Central memory CD8-positive, alpha-beta T cell (primary cell): ENCODE measurements at regions not wholly inside any gene's neighbourhood (a gene's known extent, or its start where the extent isn't known, plus 50 kb on each side); places are given as distances from the start of the nearest gene placed in this dataset.

Experiments
- ATAC-seq: fragments of 150-1000 bp; cut with Tn5 transposase; replicated peaks from 2 replicates; pipeline ENCODE4 v1.10.0; 2022; ENCODE audit warnings: mild to moderate bottlenecking, moderate FRiP score, moderate number of reproducible peaks; ENCODE audit not compliant: poor library complexity, severe bottlenecking; ENCODE audit errors: extremely low read depth
- DNase-seq, 2 donors: peaks; one replicate each; pipeline ENCODE4 v3.0.0; 2021; ENCODE audit warnings: low spot score in 2 of 2
- H3K27ac Mint-ChIP-seq: one replicate; pipeline ENCODE4 v1.8.0; 2022; ENCODE audit warnings: low read depth, mild to moderate bottlenecking, moderate library complexity, mixed read lengths
- H3K27me3 Mint-ChIP-seq: one replicate; pipeline ENCODE4 v1.8.0; 2022; ENCODE audit warnings: mixed read lengths
- H3K36me3 Mint-ChIP-seq: one replicate; pipeline ENCODE4 v1.8.0; 2022; ENCODE audit warnings: mild to moderate bottlenecking, moderate library complexity, mixed read lengths; ENCODE audit not compliant: insufficient read depth
- H3K4me1 Mint-ChIP-seq: one replicate; pipeline ENCODE4 v1.8.0; 2022; ENCODE audit warnings: mixed read lengths
- H3K4me3 Mint-ChIP-seq: one replicate; pipeline ENCODE4 v1.8.0; 2022; ENCODE audit warnings: mild to moderate bottlenecking, moderate library complexity, mixed read lengths
- H3K9me3 Mint-ChIP-seq: one replicate; pipeline ENCODE4 v1.8.0; 2022; ENCODE audit warnings: mixed read lengths

DNA sequence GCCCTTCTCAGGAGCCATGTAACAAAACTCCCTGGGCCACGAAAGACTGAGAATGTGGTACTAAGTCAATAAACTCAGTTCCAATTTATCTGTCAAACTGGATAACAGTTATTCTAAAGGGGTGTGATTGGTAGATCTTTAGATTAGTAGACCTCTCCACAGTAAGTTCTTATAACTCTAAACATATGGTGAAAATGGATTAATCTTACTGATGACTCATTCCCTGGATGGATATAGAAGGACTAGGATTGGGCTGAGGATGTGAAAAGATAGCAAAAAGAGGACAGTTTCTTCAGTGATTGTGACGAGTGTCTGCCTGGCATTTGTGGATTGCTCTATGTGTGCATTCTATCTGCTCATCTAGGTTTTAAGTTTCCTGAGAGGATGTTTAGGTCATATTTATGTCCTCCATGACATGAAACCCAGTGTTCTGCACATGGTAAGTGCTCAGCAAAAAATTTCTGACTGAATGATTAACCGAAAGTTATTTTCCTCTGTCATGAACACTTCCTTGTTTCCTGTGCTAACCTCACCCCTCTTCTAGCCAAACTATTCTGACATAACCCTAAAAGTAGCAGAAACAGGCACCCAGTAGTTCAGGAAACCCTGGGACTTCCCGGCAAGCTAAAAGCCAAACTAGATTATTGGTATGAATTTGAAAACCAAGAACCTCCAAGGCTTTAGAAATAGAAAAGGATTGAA, 397.5 kb upstream of the PLXNA2 start:
- Mint-ChIP-seq H3K36me3 (no peaks in the 10 kb centered on the region), H3K4me3 (no peak overlapping the region), H3K9me3 (no peaks in the 10 kb centered on the region), H3K27me3 (peaks cover 14% of the 10 kb centered on the region), H3K27ac (no peak overlapping the region), H3K4me1 (no peaks in the 10 kb centered on the region)
- ATAC-seq (no peak), DNase-seq (no peak)

DNA sequence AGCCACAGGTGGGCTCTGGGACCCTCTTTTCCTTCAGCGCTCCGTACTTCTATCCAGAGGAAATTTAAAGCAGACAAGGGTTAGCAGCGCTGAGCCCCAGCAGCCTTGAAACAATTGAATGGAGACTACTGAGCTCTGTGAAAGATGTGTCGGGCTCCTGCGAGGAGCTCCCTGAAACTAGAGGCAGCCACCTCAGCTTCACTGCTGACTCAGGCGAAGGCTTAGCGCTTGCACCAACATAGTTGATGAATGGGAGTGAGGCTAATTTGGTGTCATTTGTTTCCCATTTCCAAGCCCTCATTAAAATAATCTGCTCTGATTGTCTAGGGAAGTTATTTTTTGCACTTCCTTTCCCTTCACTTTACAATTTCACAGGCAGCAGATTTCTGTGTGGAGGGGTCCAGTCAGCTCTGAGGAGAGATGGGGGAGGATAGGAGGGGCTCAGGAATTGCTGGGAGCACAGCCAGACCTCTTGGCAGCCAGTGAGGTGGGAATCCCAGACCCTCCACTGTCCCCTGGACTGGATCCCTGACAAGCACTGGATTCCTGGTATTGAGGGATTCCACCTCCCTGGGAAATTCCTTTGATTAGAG, 398.9 kb upstream of the PLXNA2 start:
- H3K4me3 Mint-ChIP-seq: no peak overlapping the region
- H3K27ac Mint-ChIP-seq: no peak overlapping the region
- no peaks in the 10 kb centered on the region for H3K4me1 Mint-ChIP-seq
- no peaks in the 10 kb centered on the region for H3K9me3 Mint-ChIP-seq
- DNase-seq (no peak), ATAC-seq (no peak)
- peaks cover 27% of the 10 kb centered on the region for H3K27me3 Mint-ChIP-seq
- H3K36me3 Mint-ChIP-seq: no peaks in the 10 kb centered on the region

DNA sequence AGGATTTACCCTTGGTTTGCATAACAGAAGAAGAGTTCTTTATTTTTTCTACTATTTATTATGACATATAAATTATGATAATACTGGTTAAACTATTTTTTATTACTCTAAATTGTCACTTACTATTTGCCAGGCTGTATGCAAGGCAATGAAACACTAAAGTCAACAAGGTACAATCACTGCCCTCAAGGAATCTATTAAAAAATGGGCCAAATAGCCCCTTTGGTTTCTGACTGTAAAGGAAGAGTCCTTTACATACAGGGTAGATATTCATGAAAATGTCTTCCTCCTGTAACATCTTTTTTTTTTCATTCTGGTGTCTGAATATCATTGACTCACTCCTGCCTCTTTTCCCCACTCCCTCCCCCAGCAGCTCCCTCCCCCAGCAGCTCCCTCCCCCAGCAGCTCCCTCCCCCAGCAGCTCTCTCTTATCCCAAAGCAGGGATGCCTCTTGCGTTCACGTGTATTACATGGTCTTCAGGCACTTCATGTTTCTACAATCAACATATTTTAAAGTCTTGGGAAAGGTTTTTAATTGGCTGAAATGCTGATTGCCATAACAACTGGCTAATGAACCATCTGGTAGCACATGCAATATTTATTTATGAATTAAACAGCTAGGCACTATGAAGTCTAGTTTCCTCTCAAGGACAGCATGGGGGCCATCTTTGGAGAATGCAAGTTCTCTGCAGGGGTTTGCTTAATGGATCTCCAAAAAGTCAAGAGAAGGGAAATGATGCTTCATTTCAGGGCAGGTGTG, 400.4 kb upstream of the PLXNA2 start:
- H3K4me3 Mint-ChIP-seq: no peak overlapping the region
- no peaks in the 10 kb centered on the region for H3K4me1 Mint-ChIP-seq

DNA sequence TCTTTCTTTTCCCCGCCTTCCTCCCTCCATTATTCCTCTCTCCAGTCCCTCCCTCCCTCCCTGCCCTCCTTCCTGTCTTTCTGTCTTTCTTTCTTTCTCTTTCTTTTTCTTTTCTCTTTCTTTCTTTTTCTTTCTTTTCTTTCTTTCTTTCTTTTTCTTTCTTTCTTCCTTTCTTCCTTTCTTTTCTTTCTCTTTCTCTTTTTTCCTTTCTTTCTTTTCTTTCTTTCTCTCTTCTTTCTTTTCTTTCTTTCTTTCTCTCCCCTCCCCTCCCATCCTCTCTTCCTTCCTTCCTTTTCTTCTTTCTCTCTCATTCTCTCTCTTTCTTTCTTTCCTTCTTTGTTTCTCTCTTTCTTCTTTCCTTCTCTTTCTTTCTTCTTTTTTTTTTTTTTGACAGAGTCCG, 402.2 kb upstream of the PLXNA2 start:
- no peak overlapping the region for H3K27ac Mint-ChIP-seq
- H3K9me3 Mint-ChIP-seq: no peaks in the 10 kb centered on the region
- no peaks in the 10 kb centered on the region for H3K36me3 Mint-ChIP-seq
- no peak overlapping the region for H3K4me3 Mint-ChIP-seq
- no peak for DNase-seq
- no peak for ATAC-seq
- H3K27me3 Mint-ChIP-seq: peaks cover 38% of the 10 kb centered on the region
- H3K4me1 Mint-ChIP-seq: no peaks in the 10 kb centered on the region

More for the DNA sequence above, 400.4 kb upstream of the PLXNA2 start:
- Mint-ChIP-seq H3K27me3 (peaks cover 28% of the 10 kb centered on the region), H3K36me3 (no peaks in the 10 kb centered on the region), H3K9me3 (no peaks in the 10 kb centered on the region), H3K27ac (no peak overlapping the region)
- no peak for ATAC-seq
- no peak for DNase-seq

DNA sequence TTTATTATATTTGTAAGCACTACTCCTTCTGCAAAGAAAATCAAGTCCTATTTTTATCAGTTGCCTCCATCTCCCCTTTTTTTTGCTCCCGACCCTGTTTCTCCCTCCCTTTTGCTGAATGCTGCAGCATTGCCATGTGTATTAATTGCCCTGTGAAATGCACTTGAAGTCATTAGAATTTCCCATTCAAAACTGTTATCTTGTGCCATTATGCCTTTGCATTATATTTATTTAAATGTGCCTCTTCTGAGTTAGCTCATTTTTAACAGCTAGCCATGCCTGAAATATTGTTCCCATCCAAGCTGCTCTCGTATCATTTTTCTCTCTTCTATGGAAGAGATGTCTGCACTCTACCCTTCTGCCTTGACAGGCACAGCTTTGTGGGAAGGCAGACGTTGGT, 404.0 kb upstream of the PLXNA2 start:
- H3K27ac Mint-ChIP-seq: no peak overlapping the region
- H3K4me3 Mint-ChIP-seq: no peak overlapping the region
- H3K9me3 Mint-ChIP-seq: no peaks in the 10 kb centered on the region
- H3K4me1 Mint-ChIP-seq: no peaks in the 10 kb centered on the region
- peaks cover 41% of the 10 kb centered on the region for H3K27me3 Mint-ChIP-seq
- ATAC-seq: no peak
- DNase-seq: no peak
- no peaks in the 10 kb centered on the region for H3K36me3 Mint-ChIP-seq

DNA sequence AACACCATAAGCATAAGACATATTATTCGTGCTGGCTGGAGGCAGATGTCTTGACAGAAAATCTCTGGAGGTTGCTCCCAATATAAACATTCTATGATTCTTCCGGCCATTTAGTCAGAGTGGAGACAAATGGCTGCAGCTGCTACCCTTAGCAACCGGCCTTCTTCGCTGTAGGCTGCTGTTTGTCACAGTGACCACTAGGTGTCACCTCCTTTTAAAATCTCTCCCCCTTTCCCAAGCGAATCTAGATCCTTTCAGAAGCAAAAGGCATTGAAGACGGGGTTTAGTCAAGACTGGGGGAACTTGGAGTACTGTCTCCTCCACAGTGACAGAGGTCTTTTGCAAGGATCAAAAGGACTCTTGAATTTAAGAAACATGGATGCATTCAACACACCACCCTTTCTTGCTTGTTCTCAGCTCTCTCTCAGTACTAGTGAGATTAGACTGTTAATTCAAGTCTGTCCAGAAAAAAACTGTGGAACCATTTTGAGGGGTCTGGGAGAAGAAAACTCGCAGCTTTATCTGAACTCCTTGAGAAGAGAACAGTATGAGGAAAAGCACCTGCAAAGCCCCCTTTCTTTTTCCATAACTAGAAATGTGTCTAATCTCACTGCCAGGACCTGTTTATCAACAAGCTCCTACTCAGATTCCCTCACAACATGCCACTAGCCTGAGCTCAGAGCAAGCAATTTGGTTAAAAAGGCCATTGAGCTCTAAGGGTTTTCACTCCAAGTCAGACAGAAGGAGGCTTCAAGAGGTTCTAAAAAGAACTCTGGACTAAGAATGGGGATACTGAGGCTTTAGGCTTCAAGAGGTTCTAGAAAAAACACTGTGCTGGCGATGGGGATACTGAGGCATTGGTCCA, 408.3 kb upstream of the PLXNA2 start:
- Mint-ChIP-seq H3K4me1 (no peaks in the 10 kb centered on the region), H3K9me3 (no peaks in the 10 kb centered on the region), H3K36me3 (no peaks in the 10 kb centered on the region), H3K27me3 (peaks cover 34% of the 10 kb centered on the region), H3K4me3 (no peak overlapping the region), H3K27ac (no peak overlapping the region)
- no peak for ATAC-seq
- DNase-seq: no peak

DNA sequence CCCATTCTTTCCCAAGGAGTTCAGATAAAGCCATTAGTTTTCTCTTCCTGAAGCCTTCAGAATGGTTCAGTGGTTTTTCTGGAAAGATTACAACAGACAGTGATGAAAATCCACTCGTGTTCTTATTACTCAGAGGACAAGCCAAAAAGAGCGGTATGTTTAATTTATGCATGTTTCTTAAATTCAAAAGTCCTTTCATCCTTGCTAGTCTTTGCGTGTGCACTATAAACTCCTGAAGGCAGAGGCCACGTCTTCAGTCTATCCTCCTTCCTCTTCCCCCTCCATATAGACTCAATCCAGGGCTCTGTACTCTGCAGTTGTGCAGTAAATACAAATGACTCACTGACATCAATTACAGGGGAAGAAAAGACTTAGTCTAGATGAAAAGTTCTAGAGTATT, 409.2 kb upstream of the PLXNA2 start:
- Mint-ChIP-seq H3K4me3 (no peak overlapping the region), H3K36me3 (no peaks in the 10 kb centered on the region), H3K9me3 (no peaks in the 10 kb centered on the region), H3K4me1 (no peaks in the 10 kb centered on the region), H3K27me3 (peaks cover 25% of the 10 kb centered on the region), H3K27ac (no peak overlapping the region)
- DNase-seq: no peak
- ATAC-seq: no peak

DNA sequence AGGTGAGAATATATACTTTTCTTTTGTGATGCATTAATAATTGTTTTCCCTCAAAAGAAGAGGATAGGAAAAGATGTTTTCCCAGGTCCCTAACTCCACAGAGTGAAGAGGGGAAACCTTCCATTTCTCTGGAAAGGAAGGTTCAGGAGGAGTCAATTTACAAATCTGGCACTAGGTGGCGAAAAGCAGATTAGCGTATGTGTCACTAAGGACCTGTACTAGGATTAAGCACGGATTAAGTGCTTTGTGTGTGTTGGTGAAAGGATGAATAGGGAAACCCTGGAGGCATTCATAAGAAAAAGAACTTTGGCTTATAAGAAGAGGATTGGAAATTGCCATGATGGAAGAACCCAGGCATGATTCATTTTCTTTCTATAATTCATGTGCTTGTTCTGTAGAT, 410.1 kb upstream of the PLXNA2 start:
- Mint-ChIP-seq H3K9me3 (no peaks in the 10 kb centered on the region), H3K4me3 (no peak overlapping the region), H3K27ac (no peak overlapping the region), H3K36me3 (no peaks in the 10 kb centered on the region), H3K4me1 (no peaks in the 10 kb centered on the region), H3K27me3 (peaks cover 17% of the 10 kb centered on the region)
- no peak for DNase-seq
- ATAC-seq: no peak

DNA sequence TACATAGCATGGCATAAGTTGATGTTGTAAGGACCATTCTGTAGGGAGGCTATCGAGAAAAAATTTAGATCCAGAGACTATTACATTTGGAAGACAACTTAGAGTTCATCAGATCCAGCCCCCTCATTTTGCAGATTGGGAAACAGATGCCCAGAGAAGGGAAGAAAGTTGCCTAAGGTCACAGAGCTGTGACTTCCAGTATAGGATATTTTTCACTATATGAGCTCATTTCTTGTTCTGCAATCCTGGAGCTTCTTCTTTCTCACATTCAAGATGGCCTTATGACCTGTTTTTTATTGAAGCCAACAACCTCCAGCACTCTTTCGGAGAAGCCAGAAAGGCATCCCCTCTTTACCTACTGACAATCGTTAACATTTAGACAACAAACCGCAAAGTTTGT, 421.8 kb upstream of the PLXNA2 start:
- Mint-ChIP-seq H3K27me3 (peaks cover 50% of the 10 kb centered on the region), H3K36me3 (no peaks in the 10 kb centered on the region), H3K27ac (no peak overlapping the region), H3K4me1 (no peaks in the 10 kb centered on the region), H3K4me3 (no peak overlapping the region), H3K9me3 (no peaks in the 10 kb centered on the region)
- DNase-seq: no peak
- ATAC-seq: no peak

DNA sequence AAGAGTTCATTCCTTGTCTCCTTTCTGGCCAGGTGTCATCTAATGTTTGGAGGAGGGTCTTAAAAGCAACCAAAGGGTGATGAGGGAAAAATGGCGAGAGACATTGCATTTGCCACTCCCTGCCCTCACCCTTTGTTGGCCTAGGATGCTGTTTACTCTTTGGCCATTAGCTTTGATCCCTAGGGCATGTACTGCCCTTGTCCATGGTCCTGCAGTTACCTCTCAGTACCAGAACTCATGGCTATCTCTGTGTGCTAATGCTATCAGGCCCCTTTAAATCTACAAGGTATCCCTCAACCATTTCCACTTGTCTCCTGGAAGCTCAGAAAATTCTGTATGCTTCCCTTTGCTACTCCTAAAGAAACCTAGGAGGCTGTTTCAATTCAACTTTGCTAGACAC, 424.8 kb upstream of the PLXNA2 start:
- H3K9me3 Mint-ChIP-seq: no peaks in the 10 kb centered on the region

DNA sequence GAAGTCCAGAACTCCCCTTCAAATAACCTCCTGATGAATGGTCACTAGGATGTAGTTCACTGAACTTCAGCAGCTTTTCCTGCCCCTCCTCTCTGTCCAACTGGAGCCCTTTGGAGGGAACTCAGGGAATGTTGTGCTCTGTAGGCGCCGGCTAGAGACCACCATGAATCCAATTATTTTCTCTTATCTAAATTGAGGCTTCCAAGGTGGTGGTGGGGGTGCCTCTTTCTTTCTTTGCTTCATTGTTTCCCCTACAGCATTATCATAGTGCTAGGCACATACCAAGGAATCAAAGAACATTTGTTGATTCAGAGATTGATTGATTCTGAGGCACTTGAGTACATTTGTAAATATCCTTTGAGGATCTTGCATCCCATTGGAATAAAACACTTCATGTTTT, 426.6 kb upstream of the PLXNA2 start:
- DNase-seq (no peak), ATAC-seq (no peak)
- H3K27ac Mint-ChIP-seq: no peak overlapping the region
- H3K27me3 Mint-ChIP-seq: peaks cover 38% of the 10 kb centered on the region
- H3K9me3 Mint-ChIP-seq: no peaks in the 10 kb centered on the region
- peaks cover 1% of the 10 kb centered on the region for H3K36me3 Mint-ChIP-seq
- H3K4me1 Mint-ChIP-seq: no peaks in the 10 kb centered on the region
- H3K4me3 Mint-ChIP-seq: no peak overlapping the region

More for the DNA sequence above, 424.8 kb upstream of the PLXNA2 start:
- no peak overlapping the region for H3K4me3 Mint-ChIP-seq
- no peak for DNase-seq
- peaks cover 36% of the 10 kb centered on the region for H3K27me3 Mint-ChIP-seq
- H3K4me1 Mint-ChIP-seq: no peaks in the 10 kb centered on the region
- no peaks in the 10 kb centered on the region for H3K36me3 Mint-ChIP-seq
- H3K27ac Mint-ChIP-seq: no peak overlapping the region
- ATAC-seq: no peak

DNA sequence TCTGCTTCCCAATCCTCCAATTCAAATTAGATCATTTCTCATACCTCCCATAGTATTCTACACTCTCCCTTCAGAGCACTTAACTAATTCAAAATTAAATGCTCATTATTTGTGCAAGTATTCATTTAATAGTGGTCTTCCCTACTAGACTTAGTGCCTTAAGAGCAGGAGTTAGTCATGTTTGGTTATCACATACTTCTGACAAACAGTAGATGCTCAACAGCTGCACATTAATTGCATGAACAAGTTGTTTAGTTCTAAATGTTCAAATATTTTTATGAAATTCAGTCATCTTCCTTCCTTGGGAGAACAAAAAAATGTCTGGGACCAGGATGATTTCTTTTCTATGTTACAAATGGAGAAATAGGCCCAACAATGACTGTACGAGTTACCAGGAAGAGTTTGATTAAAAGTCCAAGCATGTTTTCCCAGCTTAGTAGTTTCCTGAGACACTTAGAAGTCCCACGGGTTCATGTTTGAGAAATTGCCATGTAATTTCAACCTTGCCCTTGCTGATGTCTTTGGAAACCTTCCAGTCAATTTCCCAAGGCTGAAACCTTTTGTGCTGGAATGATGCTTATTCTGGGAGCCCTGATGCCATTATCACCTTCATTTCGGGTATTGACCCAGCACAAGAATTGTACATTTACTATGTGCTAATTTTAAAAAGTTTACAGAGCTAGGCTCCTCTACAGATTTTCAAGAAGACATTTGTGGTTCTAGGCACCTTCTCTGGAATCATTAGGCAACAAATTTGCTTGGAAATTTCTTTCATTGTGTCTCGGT, 437.9 kb upstream of the PLXNA2 start:
- H3K27me3 Mint-ChIP-seq: peaks cover 38% of the 10 kb centered on the region
- no peak for ATAC-seq

More for the DNA sequence above, 437.9 kb upstream of the PLXNA2 start:
- H3K27ac Mint-ChIP-seq: no peak overlapping the region
- no peak overlapping the region for H3K4me3 Mint-ChIP-seq
- no peaks in the 10 kb centered on the region for H3K36me3 Mint-ChIP-seq
- H3K4me1 Mint-ChIP-seq: no peaks in the 10 kb centered on the region
- no peak for DNase-seq
- H3K9me3 Mint-ChIP-seq: no peaks in the 10 kb centered on the region
